Endothelial cell of umbilical vein (primary cell): ENCODE measurements at regions not wholly inside any gene's neighbourhood (a gene's known extent, or its start where the extent isn't known, plus 50 kb on each side); places are given as distances from the start of the nearest gene placed in this dataset.

Source experiments
- BruUV-seq: library from RNA; stranded (reverse); fragments of 400-500 nt; replicated peaks from 2 replicates; lab custom pipeline; 2021; lab: Mats Ljungman, UMichigan
- CTCF ChIA-PET: fragments of 300-600, 350-600 bp; sonication (Branson Sonifier 250); formaldehyde crosslinking; loops from one replicate; lab custom pipeline; 2021; ENCODE audit warnings: antibody characterized with exemption, inconsistent platforms; lab: Charles Lee
- POLR2A ChIA-PET: fragments of 300-600, 350-600 bp; sonication (Branson Sonifier 250); formaldehyde crosslinking; loops from one replicate; lab custom pipeline; 2021; ENCODE audit warnings: antibody characterized with exemption, inconsistent platforms; lab: Charles Lee
- DNase-seq: peaks from one replicate; pipeline ENCODE4 v3.0.0-alpha.2; 2011; ENCODE audit warnings: low read depth, low spot score
- FAIRE-seq: peaks from 2 replicates; lab custom pipeline; 2011; peaks lifted over from hg19 to GRCh38; lab: Jason Lieb, UNC
- H2AFZ ChIP-seq: 2 replicates; pipeline ENCODE4 v1.6.0; 2012; ENCODE audit warnings: low read depth, low read length, control low read depth, inconsistent platforms
- H3K27ac ChIP-seq: 2 replicates; pipeline ENCODE4 v1.5.1; 2011; ENCODE audit warnings: low read depth, mild to moderate bottlenecking, control low read depth, low read length, moderate library complexity; ENCODE audit not compliant: insufficient read depth
- H3K27me3 ChIP-seq, 2 experiments: 2 replicates each; pipeline versions ENCODE4 v1.6.0 to v1.6.1; 2011; ENCODE audit warnings: low read length in 2 of 2, mixed read lengths in 1 of 2; ENCODE audit not compliant: control insufficient read depth in 2 of 2, insufficient read depth in 2 of 2
- H3K36me3 ChIP-seq, 2 experiments: 2 replicates in 1 of 2; 3 replicates in 1 of 2; pipeline ENCODE4 v1.5.1; 2011; ENCODE audit warnings: low read length in 2 of 2, mild to moderate bottlenecking in 1 of 2, moderate library complexity in 1 of 2; ENCODE audit not compliant: control insufficient read depth in 2 of 2, insufficient read depth in 2 of 2; ENCODE audit errors: extremely low read depth in 1 of 2
- H3K4me1 ChIP-seq: 3 replicates; pipeline ENCODE4 v1.5.1; 2011; ENCODE audit warnings: mild to moderate bottlenecking, low read length; ENCODE audit not compliant: control insufficient read depth, insufficient read depth; ENCODE audit errors: extremely low read depth
- H3K4me2 ChIP-seq: 2 replicates; pipeline ENCODE4 v1.6.1; 2011; ENCODE audit warnings: low read length, control low read depth, mixed read lengths; ENCODE audit not compliant: insufficient read depth
- H3K4me3 ChIP-seq, 3 experiments: fragments of 200-600 bp in 1 of 3; sonication (generic), shearing (Covaris generic) in 1 of 3; replicated peaks in 1 of 3; 2 replicates each; pipeline ENCODE4 v1.5.1; 2011 to 2016; ENCODE audit warnings: control low read depth in 3 of 3, low read length in 3 of 3, mild to moderate bottlenecking in 2 of 3, inconsistent platforms in 1 of 3, low read depth in 1 of 3, moderate library complexity in 1 of 3; ENCODE audit not compliant: insufficient read depth in 1 of 3
- H3K79me2 ChIP-seq: 2 replicates; pipeline ENCODE4 v1.6.0; 2012; ENCODE audit warnings: low read length, inconsistent platforms; ENCODE audit not compliant: control insufficient read depth, insufficient read depth
- H3K9ac ChIP-seq: replicated peaks from 2 replicates; pipeline ENCODE3; 2011; ENCODE audit warnings: low read length, control low read depth; ENCODE audit not compliant: insufficient read depth; ENCODE audit errors: extremely low read depth
- H3K9me1 ChIP-seq: replicated peaks from 3 replicates; pipeline ENCODE4 v1.6.0; 2011; ENCODE audit warnings: mild to moderate bottlenecking, low read length; ENCODE audit not compliant: control insufficient read depth, insufficient read depth; ENCODE audit errors: extremely low read depth
- H3K9me3 ChIP-seq: replicated peaks from 2 replicates; pipeline ENCODE4 v1.5.1; 2012; ENCODE audit warnings: low read length, inconsistent platforms; ENCODE audit not compliant: control insufficient read depth, insufficient read depth
- H4K20me1 ChIP-seq: replicated peaks from 2 replicates; pipeline ENCODE3; 2011; ENCODE audit warnings: mild to moderate bottlenecking, low read length; ENCODE audit not compliant: control insufficient read depth, insufficient read depth; ENCODE audit errors: extremely low read depth
- CTCF ChIP-seq, 2 donors: IDR thresholded peaks; 1 replicate in 1 of 2; 2 replicates in 1 of 2; pipeline ENCODE4 v1.5.1; 2011; ENCODE audit warnings: low read length in 2 of 2, mild to moderate bottlenecking in 2 of 2, moderate library complexity in 2 of 2, control low read depth in 1 of 2, inconsistent platforms in 1 of 2, low read depth in 1 of 2; ENCODE audit not compliant: insufficient read depth in 1 of 2; ENCODE audit errors: extremely low read depth in 1 of 2
- EZH2 ChIP-seq: IDR thresholded peaks from 2 replicates; pipeline ENCODE4 v1.6.1; 2012; ENCODE audit warnings: borderline replicate concordance, low read depth, mild to moderate bottlenecking, moderate library complexity, low read length, inconsistent platforms; ENCODE audit not compliant: severe bottlenecking
- FOS ChIP-seq: IDR thresholded peaks from 2 replicates; pipeline ENCODE4 v1.6.1; 2011; ENCODE audit warnings: mild to moderate bottlenecking, low read length, moderate library complexity, borderline replicate concordance; ENCODE audit not compliant: insufficient read depth
- GATA2 ChIP-seq: IDR thresholded peaks from 2 replicates; pipeline ENCODE4 v1.7.0; 2011; ENCODE audit warnings: low read depth, mild to moderate bottlenecking, moderate library complexity, mixed read lengths, low read length; ENCODE audit not compliant: insufficient read length, insufficient read depth
- JUN ChIP-seq: IDR thresholded peaks from 2 replicates; pipeline ENCODE4 v1.6.1; 2011; ENCODE audit warnings: borderline replicate concordance, low read depth; ENCODE audit not compliant: insufficient read length, insufficient read depth
- MAX ChIP-seq: IDR thresholded peaks from 2 replicates; pipeline ENCODE4 v1.6.1; 2011; ENCODE audit not compliant: insufficient read depth, insufficient read length
- MYC ChIP-seq: IDR thresholded peaks from one replicate; pipeline ENCODE4 v1.6.1; 2011; ENCODE audit warnings: mild to moderate bottlenecking, low read depth, low read length
- POLR2A ChIP-seq: IDR thresholded peaks from 2 replicates; pipeline ENCODE4 v1.6.1; 2012; ENCODE audit warnings: low read depth, mild to moderate bottlenecking, control low read depth, low read length
- POLR2AphosphoS5 ChIP-seq: IDR thresholded peaks from 2 replicates; pipeline ENCODE4 v1.6.1; 2012; ENCODE audit warnings: low read depth, mild to moderate bottlenecking, control low read depth, low read length, moderate library complexity; ENCODE audit not compliant: insufficient read depth
- dilution Hi-C: fragments of 300-500 bp; cut with MboI; formaldehyde crosslinking; loops from one replicate; pipeline ENCODE4 v1.15.0; 2019; ENCODE audit warnings: low sequenced_read_pairs; ENCODE audit not compliant: extremely low pct_ligation_motif_present
- intact Hi-C: fragments of 100-400 bp; cut with micrococcal nuclease; formaldehyde crosslinking; loops from one replicate; pipeline ENCODE4 v1.10.0; 2022

GRCh38 chr16:47866423-47866822 is 289.4 kb downstream of the ABCC12 start:
- no peaks in the 10 kb centered on the region for H3K9me3 ChIP-seq
- H3K4me2 ChIP-seq = no peak overlapping the region
- no peaks in the 10 kb centered on the region for H3K27me3 ChIP-seq
- H2AFZ ChIP-seq = no peak overlapping the region
- no peak for TF ChIP-seq POLR2A
- TF ChIP-seq EZH2 = no peak
- TF ChIP-seq GATA2 = no peak
- TF ChIP-seq POLR2AphosphoS5 = no peak
- no peak for TF ChIP-seq CTCF (IDR thresholded peaks at IDR 0.05; ENCODE audit: extremely low read depth in 1 of 2, insufficient read depth in 1 of 2, low read depth in 1 of 2, low read length in 2 of 2)
- no peak for TF ChIP-seq MAX
- no peak for TF ChIP-seq JUN
- no peak for TF ChIP-seq FOS
- TF ChIP-seq MYC = no peak
- dilution Hi-C loops = no loop called here
- no peaks in the 10 kb centered on the region for H3K9me1 ChIP-seq
- intact Hi-C loops = no loop called here
- ChIA-PET CTCF (interaction anchor here (0.9 kb wide), 1 partner anchor 9 kb away, joined by 3 read pairs; no protein-coding TSS in a partner anchor), POLR2A (no interaction called here)
- H4K20me1 ChIP-seq = no peaks in the 10 kb centered on the region
- no TSS peak for BruUV-seq
- no peak overlapping the region for H3K27ac ChIP-seq
- DNase-seq (no peak), FAIRE-seq (no peak)
- H3K79me2 ChIP-seq = no peaks in the 10 kb centered on the region
- no peaks in the 10 kb centered on the region for H3K36me3 ChIP-seq
- H3K4me3 ChIP-seq = no peak overlapping the region
- no peak overlapping the region for H3K9ac ChIP-seq
- no peaks in the 10 kb centered on the region for H3K4me1 ChIP-seq
